ENCODE measurements at regions not wholly inside any gene's neighbourhood (a gene's known extent, or its start where the extent isn't known, plus 50 kb on each side); places are given as distances from the start of the nearest gene placed in this dataset.
"Not testable (repeated sequence)": the region's sequence is repeated elsewhere in the genome, so short reads cannot be mapped to it uniquely, and the experiment has no call there.

GRCh38 chr1:166676981-166677380 is 162.3 kb upstream of the POGK start:
- TF ChIP-seq CTCF (IDR thresholded peaks at IDR 0.05; ENCODE audit: insufficient read depth, low read length, poor library complexity, severe bottlenecking) = no peak
- Histone ChIP-seq H3K36me3 (ENCODE audit: control insufficient read depth, insufficient read depth, low read length) (no peaks in the 10 kb centered on the region), H3K4me3 (ENCODE audit: low read depth, low read length) (no peak overlapping the region), H3K27me3 (ENCODE audit: control insufficient read depth, insufficient read depth, low read length) (no peaks in the 10 kb centered on the region)
- no peak for DNase-seq (ENCODE audit: low read depth)

DNA sequence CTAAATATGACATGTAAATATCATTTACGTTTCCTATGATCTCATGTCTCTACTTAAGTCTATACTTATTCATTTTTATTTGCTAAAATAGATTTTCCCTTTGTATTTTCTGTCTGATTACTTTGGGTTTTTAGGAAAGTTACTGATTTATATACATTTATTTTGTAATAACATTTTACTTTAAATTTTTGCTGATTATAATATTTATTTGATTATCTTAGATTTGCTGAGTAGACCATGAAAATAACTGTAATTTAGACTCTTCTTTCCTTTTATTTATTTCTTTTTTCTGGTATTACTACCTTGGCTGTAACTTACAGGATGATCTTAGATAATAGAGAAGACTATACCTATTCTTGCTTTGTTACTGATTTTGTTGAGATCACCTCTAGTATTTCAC is 159.9 kb upstream of the POGK start:
- no peaks in the 10 kb centered on the region for H3K36me3 ChIP-seq (ENCODE audit: control insufficient read depth, insufficient read depth, low read length)

DNA sequence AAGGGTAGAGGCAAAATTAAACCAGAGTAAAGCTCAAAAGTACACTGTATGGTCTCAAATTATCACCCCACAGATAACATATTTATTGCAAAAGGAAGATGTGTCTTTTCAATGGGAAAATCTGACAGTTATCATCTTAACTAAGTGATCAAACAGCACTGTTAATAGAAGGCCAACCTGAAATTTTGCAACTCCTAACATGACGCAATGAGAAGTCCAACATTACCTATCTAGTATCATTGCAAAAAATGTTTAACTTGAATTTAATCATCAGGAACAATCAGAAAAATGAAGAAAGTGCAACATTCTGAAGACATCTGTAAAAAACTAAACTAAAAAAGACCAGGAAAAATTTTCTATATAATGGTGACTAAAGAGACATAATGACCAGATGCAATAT is 156.7 kb upstream of the POGK start:
- Histone ChIP-seq H3K36me3 (ENCODE audit: control insufficient read depth, insufficient read depth, low read length) (no peaks in the 10 kb centered on the region), H3K4me3 (ENCODE audit: low read depth, low read length) (no peak overlapping the region), H3K27me3 (ENCODE audit: control insufficient read depth, insufficient read depth, low read length) (no peaks in the 10 kb centered on the region)
- no peak for DNase-seq (ENCODE audit: low read depth)
- TF ChIP-seq CTCF (IDR thresholded peaks at IDR 0.05; ENCODE audit: insufficient read depth, low read length, poor library complexity, severe bottlenecking) = no peak

More for the DNA sequence above, 159.9 kb upstream of the POGK start:
- Histone ChIP-seq H3K27me3 (ENCODE audit: control insufficient read depth, insufficient read depth, low read length) (no peaks in the 10 kb centered on the region), H3K4me3 (ENCODE audit: low read depth, low read length) (no peak overlapping the region)
- DNase-seq (ENCODE audit: low read depth) = no peak
- TF ChIP-seq CTCF (IDR thresholded peaks at IDR 0.05; ENCODE audit: insufficient read depth, low read length, poor library complexity, severe bottlenecking) = no peak

DNA sequence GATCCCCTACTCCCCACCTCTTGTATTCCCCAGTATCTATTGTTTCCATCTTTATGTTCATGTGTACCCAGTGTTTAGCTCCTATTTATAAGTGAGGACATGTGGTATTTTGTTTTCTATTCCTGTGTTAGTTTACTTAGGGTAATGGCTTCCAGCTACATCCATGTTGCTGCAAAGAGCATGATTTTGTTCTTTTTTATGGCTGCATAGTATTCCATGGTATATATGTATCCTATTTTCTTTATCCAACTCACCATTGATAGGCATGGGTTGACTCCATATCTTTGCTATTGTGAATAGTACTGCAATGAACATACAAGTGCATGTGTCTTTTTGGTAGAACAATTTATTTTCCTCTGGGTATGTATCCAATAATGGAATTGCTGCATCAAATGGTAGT is 154.6 kb upstream of the POGK start:
- not testable (repeated sequence) for H3K4me3 ChIP-seq (ENCODE audit: low read depth, low read length); DNase-seq (ENCODE audit: low read depth); H3K27me3 ChIP-seq (ENCODE audit: control insufficient read depth, insufficient read depth, low read length); H3K36me3 ChIP-seq (ENCODE audit: control insufficient read depth, insufficient read depth, low read length)

GRCh38 chr1:166685200-166685599 is 154.1 kb upstream of the POGK start:
- H3K27me3 ChIP-seq (ENCODE audit: control insufficient read depth, insufficient read depth, low read length) = no peaks in the 10 kb centered on the region
- H3K4me3 ChIP-seq (ENCODE audit: low read depth, low read length) = no peak overlapping the region
- H3K36me3 ChIP-seq (ENCODE audit: control insufficient read depth, insufficient read depth, low read length) = no peaks in the 10 kb centered on the region
- TF ChIP-seq CTCF (IDR thresholded peaks at IDR 0.05; ENCODE audit: insufficient read depth, low read length, poor library complexity, severe bottlenecking) = no peak
- no peak for DNase-seq (ENCODE audit: low read depth)

GRCh38 chr1:166685891-166686290 is 153.4 kb upstream of the POGK start:
- H3K4me3 ChIP-seq (ENCODE audit: low read depth, low read length); H3K36me3 ChIP-seq (ENCODE audit: control insufficient read depth, insufficient read depth, low read length); H3K27me3 ChIP-seq (ENCODE audit: control insufficient read depth, insufficient read depth, low read length); DNase-seq (ENCODE audit: low read depth): not testable (repeated sequence)

DNA sequence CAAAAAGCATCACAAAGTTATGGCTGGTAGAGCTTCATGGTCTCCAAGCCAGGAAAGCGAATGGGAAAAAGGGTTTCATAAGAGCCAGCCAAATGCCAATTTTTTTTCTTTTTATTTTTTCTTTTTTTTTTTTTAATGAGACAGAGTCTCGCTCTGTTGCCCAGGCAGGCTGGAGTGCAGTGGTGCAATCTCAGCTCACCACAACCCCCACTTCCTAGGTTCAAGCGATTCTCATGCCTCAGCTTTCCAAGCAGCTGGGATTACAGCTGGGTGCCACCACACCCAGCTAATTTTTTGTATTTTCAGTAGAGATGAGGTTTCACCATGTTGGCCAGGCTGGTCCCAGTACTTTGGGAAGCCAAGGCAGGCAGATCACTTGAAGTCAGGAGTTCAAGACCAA is 148.7 kb upstream of the POGK start:
- not testable (repeated sequence) for H3K36me3 ChIP-seq (ENCODE audit: control insufficient read depth, insufficient read depth, low read length); H3K27me3 ChIP-seq (ENCODE audit: control insufficient read depth, insufficient read depth, low read length); H3K4me3 ChIP-seq (ENCODE audit: low read depth, low read length); DNase-seq (ENCODE audit: low read depth)

- Histone ChIP-seq H3K4me3 (ENCODE audit: low read depth, low read length) (no peak overlapping the region), H3K36me3 (ENCODE audit: control insufficient read depth, insufficient read depth, low read length) (no peaks in the 10 kb centered on the region), H3K27me3 (ENCODE audit: control insufficient read depth, insufficient read depth, low read length) (no peaks in the 10 kb centered on the region)
- no peak for DNase-seq (ENCODE audit: low read depth)
- no peak for TF ChIP-seq CTCF (IDR thresholded peaks at IDR 0.05; ENCODE audit: insufficient read depth, low read length, poor library complexity, severe bottlenecking)
Observed at GRCh38 chr1:166691476-166691875, 147.8 kb upstream of the POGK start.
